ENCODE measurements at regions not wholly inside any gene's neighbourhood (a gene's known extent, or its start where the extent isn't known, plus 50 kb on each side); places are given as distances from the start of the nearest gene placed in this dataset.

DNA sequence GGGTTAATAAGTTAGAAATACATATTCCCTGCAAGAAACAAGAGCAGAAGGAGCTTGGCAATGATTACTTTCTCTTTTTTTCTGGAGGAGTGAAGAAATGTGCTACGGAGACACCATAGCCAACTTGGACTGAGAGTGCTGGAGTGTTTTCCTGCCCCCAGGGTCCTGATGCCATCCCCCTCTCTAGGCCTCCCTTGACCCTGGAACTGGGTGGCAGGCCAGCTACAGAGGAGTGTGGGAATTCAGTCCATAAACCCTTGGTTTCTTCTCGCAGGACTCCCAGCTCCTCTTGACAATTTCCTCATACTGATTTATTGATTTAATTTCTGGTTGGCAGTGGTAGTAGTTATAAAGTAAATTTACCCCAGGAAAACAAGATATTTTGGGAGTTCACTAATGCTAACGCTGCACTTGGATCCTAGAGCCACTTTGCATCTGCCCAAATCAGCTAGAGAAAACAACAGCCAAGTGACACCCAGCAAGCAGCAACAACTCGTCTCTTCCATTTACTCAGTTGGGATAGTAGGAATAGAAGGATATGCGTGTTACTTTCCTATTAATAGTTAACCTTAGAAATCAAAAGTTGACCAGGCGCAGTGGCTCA, 76.4 kb upstream of the CELF2 start:
- H3K9ac ChIP-seq (ENCODE audit: low read length in 5 of 5): peak overlapping the region in 1 of 5 donors; percentile 100
- H3K9me3 ChIP-seq (ENCODE audit: control insufficient read depth in 5 of 5, low read length in 5 of 5): peaks cover 0 to 11% (median 3%) of the 10 kb centered on the region in 5 donors
- no peak overlapping the region for H3K4me3 ChIP-seq (ENCODE audit: low read depth in 1 of 5, low read length in 5 of 5)
- no peaks in the 10 kb centered on the region for H3K36me3 ChIP-seq (ENCODE audit: control insufficient read depth in 5 of 5, insufficient read depth in 5 of 5, low read length in 5 of 5)
- peak overlapping the region; percentile 72 for H3K27ac ChIP-seq (ENCODE audit: low read depth, low read length)
- peaks cover 0 to 17% (median 14%) of the 10 kb centered on the region in 5 donors for H3K4me1 ChIP-seq (ENCODE audit: control insufficient read depth in 5 of 5, insufficient read depth in 5 of 5, low read length in 5 of 5)
- peaks cover 0 to 3% (median 0%) of the 10 kb centered on the region in 5 donors for H3K27me3 ChIP-seq (ENCODE audit: control insufficient read depth in 5 of 5, insufficient read depth in 4 of 5, low read length in 5 of 5)

DNA sequence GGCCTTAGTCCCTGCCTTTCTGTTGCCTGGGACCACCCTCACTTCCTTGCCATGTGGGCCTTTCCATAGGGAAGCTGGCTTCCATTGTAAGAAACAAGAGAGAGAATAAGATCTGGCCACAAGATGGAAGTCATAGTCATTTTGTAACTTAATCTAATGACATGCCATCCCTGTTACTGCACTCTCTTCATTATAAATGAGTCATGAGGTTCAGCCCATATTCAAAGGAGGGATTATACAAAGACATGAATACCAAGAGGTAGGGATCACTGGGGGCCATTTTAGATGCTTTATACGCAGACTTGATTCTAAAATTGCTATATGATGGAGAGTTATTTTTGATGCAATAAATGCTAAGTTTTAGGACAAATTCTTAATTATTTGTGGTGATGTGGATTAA, 75.2 kb upstream of the CELF2 start:
- Histone ChIP-seq H3K4me1 (ENCODE audit: control insufficient read depth in 5 of 5, insufficient read depth in 5 of 5, low read length in 5 of 5) (peaks cover 0 to 17% (median 14%) of the 10 kb centered on the region in 5 donors), H3K27me3 (ENCODE audit: control insufficient read depth in 5 of 5, insufficient read depth in 4 of 5, low read length in 5 of 5) (peaks cover 0 to 3% (median 0%) of the 10 kb centered on the region in 5 donors), H3K36me3 (ENCODE audit: control insufficient read depth in 5 of 5, insufficient read depth in 5 of 5, low read length in 5 of 5) (no peaks in the 10 kb centered on the region), H3K9me3 (ENCODE audit: control insufficient read depth in 5 of 5, low read length in 5 of 5) (peaks cover 0 to 11% (median 3%) of the 10 kb centered on the region in 5 donors), H3K27ac (ENCODE audit: low read depth, low read length) (no peak overlapping the region), H3K9ac (ENCODE audit: low read length in 5 of 5) (no peak overlapping the region), H3K4me3 (ENCODE audit: low read depth in 1 of 5, low read length in 5 of 5) (no peak overlapping the region)

DNA sequence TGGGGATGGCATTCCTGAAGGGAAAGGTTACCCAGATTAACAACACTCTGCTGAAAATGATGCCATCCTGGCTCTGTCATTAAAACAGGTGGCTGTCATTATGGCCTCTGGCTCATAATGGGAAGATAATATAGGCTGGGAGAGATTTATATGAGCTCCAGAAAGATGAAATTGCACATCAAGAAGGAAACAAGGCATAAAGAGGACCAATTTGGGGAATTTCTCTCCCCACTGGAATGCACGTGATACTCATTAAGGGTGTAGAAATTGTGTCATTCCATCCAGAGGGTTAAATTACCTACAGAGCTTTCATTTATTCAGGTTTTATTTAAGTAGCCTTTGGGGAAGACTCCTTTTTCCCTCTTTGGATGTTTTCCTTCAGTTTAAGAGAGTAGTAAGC, 71.6 kb upstream of the CELF2 start:
- H3K27ac ChIP-seq (ENCODE audit: low read depth, low read length): no peak overlapping the region
- peaks cover 0 to 7% (median 6%) of the 10 kb centered on the region in 5 donors for H3K4me1 ChIP-seq (ENCODE audit: control insufficient read depth in 5 of 5, insufficient read depth in 5 of 5, low read length in 5 of 5)
- H3K36me3 ChIP-seq (ENCODE audit: control insufficient read depth in 5 of 5, insufficient read depth in 5 of 5, low read length in 5 of 5): no peaks in the 10 kb centered on the region
- peaks cover 0 to 2% (median 0%) of the 10 kb centered on the region in 5 donors for H3K27me3 ChIP-seq (ENCODE audit: control insufficient read depth in 5 of 5, insufficient read depth in 4 of 5, low read length in 5 of 5)
- peaks cover 0 to 11% (median 2%) of the 10 kb centered on the region in 5 donors for H3K9me3 ChIP-seq (ENCODE audit: control insufficient read depth in 5 of 5, low read length in 5 of 5)
- no peak overlapping the region for H3K9ac ChIP-seq (ENCODE audit: low read length in 5 of 5)
- no peak overlapping the region for H3K4me3 ChIP-seq (ENCODE audit: low read depth in 1 of 5, low read length in 5 of 5)

DNA sequence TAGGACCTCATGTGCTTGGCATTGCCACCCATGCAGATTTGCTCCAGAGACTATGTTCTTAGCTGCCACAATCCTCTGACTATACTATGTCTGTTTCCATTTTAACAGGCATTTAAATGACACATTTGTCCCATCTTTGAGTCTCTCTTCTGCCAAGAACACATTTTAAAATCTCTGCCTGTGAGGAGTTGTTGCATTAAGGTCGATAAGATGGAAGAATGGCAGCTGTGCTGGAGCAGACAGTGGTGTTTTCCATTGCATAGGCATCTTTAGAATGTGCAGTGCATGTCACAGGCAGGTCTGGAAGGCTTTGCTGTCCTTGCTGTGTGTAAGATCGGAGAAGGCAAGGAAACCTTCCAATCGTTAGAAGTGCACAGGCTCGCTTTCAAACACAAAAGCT, 70.9 kb upstream of the CELF2 start:
- Histone ChIP-seq H3K9me3 (ENCODE audit: control insufficient read depth in 5 of 5, low read length in 5 of 5) (peaks cover 0 to 11% (median 0%) of the 10 kb centered on the region in 5 donors), H3K27me3 (ENCODE audit: control insufficient read depth in 5 of 5, insufficient read depth in 4 of 5, low read length in 5 of 5) (no peaks in the 10 kb centered on the region), H3K4me3 (ENCODE audit: low read depth in 1 of 5, low read length in 5 of 5) (no peak overlapping the region), H3K9ac (ENCODE audit: low read length in 5 of 5) (no peak overlapping the region), H3K36me3 (ENCODE audit: control insufficient read depth in 5 of 5, insufficient read depth in 5 of 5, low read length in 5 of 5) (no peaks in the 10 kb centered on the region), H3K4me1 (ENCODE audit: control insufficient read depth in 5 of 5, insufficient read depth in 5 of 5, low read length in 5 of 5) (no peaks in the 10 kb centered on the region), H3K27ac (ENCODE audit: low read depth, low read length) (no peak overlapping the region)

DNA sequence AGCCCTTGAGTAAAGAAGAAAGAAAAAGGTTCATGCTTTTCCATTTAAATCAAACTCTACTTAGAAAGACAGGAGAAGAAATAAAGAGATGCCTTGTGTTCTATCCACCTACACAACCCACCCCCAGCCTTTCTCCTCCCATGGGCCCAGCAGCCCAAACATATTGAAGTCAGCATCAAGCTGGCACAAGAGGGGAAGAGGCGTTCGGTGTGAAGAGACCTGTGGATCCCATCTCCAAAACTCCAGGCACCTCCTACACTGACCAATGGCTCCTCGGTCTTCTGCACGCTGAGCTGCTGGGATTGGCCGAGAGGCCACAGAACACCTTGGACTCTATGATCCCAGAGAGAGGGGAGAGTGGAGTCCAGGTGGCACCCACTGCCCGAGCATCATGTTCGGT, 66.0 kb upstream of the CELF2 start:
- no peaks in the 10 kb centered on the region for H3K36me3 ChIP-seq (ENCODE audit: control insufficient read depth in 5 of 5, insufficient read depth in 5 of 5, low read length in 5 of 5)
- H3K4me3 ChIP-seq (ENCODE audit: low read depth in 1 of 5, low read length in 5 of 5): no peak overlapping the region
- no peaks in the 10 kb centered on the region for H3K27me3 ChIP-seq (ENCODE audit: control insufficient read depth in 5 of 5, insufficient read depth in 4 of 5, low read length in 5 of 5)
- no peak overlapping the region for H3K9ac ChIP-seq (ENCODE audit: low read length in 5 of 5)
- no peaks in the 10 kb centered on the region for H3K9me3 ChIP-seq (ENCODE audit: control insufficient read depth in 5 of 5, low read length in 5 of 5)
- H3K27ac ChIP-seq (ENCODE audit: low read depth, low read length): no peak overlapping the region
- peaks cover 0 to 3% (median 0%) of the 10 kb centered on the region in 5 donors for H3K4me1 ChIP-seq (ENCODE audit: control insufficient read depth in 5 of 5, insufficient read depth in 5 of 5, low read length in 5 of 5)

GRCh38 chr10:10952800-10953199, 64.9 kb upstream of the CELF2 start:
- Histone ChIP-seq H3K4me1 (ENCODE audit: control insufficient read depth in 5 of 5, insufficient read depth in 5 of 5, low read length in 5 of 5) (peaks cover 0 to 6% (median 0%) of the 10 kb centered on the region in 5 donors), H3K9me3 (ENCODE audit: control insufficient read depth in 5 of 5, low read length in 5 of 5) (no peaks in the 10 kb centered on the region), H3K36me3 (ENCODE audit: control insufficient read depth in 5 of 5, insufficient read depth in 5 of 5, low read length in 5 of 5) (no peaks in the 10 kb centered on the region), H3K27me3 (ENCODE audit: control insufficient read depth in 5 of 5, insufficient read depth in 4 of 5, low read length in 5 of 5) (no peaks in the 10 kb centered on the region), H3K27ac (ENCODE audit: low read depth, low read length) (no peak overlapping the region), H3K4me3 (ENCODE audit: low read depth in 1 of 5, low read length in 5 of 5) (no peak overlapping the region), H3K9ac (ENCODE audit: low read length in 5 of 5) (no peak overlapping the region)

DNA sequence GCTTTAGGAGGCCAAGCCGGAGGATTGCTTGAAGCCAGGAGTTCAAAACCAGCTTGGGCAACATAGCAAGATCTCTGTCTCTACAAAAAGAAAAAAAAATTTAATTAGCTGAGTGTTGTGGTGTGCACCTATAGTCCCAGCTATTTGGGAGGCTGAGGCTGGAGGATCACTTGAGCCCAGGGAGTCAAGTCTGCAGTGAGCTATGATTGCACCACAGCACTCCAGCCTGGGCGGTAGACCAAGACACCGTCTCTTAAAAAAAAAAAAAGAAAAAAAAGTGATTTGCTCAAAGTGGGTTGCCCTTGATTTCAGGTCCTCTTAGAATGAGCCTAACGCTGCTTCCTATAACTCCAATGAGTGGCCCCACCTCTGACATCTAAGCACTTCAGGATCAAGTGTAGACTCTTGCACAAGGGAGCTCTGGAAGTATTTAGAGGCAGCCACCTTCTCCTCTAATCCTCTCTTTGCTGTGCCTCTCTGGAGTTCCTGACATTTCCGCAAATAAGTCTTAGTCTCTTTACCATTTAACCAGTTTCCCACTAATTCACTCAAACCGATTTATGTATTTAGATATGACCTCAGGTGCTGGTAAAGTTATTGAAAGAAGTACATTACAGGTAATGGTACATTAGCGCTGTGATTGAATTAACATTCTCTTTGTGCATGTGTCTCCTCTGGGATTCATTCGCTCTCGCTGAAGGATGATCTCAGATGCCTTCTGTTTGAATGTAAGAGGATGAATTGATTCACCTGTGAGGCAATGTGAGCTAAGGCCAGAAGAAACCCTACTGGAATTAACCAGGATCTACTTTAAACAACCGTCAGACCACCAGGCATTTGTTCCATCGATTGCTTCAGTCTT, 60.8 kb upstream of the CELF2 start:
- Histone ChIP-seq H3K9me3 (ENCODE audit: control insufficient read depth in 5 of 5, low read length in 5 of 5) (no peaks in the 10 kb centered on the region), H3K4me1 (ENCODE audit: control insufficient read depth in 5 of 5, insufficient read depth in 5 of 5, low read length in 5 of 5) (peaks cover 0 to 18% (median 4%) of the 10 kb centered on the region in 5 donors), H3K36me3 (ENCODE audit: control insufficient read depth in 5 of 5, insufficient read depth in 5 of 5, low read length in 5 of 5) (no peaks in the 10 kb centered on the region), H3K9ac (ENCODE audit: low read length in 5 of 5) (no peak overlapping the region), H3K4me3 (ENCODE audit: low read depth in 1 of 5, low read length in 5 of 5) (no peak overlapping the region), H3K27me3 (ENCODE audit: control insufficient read depth in 5 of 5, insufficient read depth in 4 of 5, low read length in 5 of 5) (no peaks in the 10 kb centered on the region), H3K27ac (ENCODE audit: low read depth, low read length) (no peak overlapping the region)

- Histone ChIP-seq H3K36me3 (ENCODE audit: control insufficient read depth in 5 of 5, insufficient read depth in 5 of 5, low read length in 5 of 5) (no peaks in the 10 kb centered on the region), H3K9ac (ENCODE audit: low read length in 5 of 5) (no peak overlapping the region), H3K27ac (ENCODE audit: low read depth, low read length) (peak overlapping the region; percentile 35), H3K9me3 (ENCODE audit: control insufficient read depth in 5 of 5, low read length in 5 of 5) (no peaks in the 10 kb centered on the region), H3K4me1 (ENCODE audit: control insufficient read depth in 5 of 5, insufficient read depth in 5 of 5, low read length in 5 of 5) (peaks cover 0 to 18% (median 4%) of the 10 kb centered on the region in 5 donors), H3K27me3 (ENCODE audit: control insufficient read depth in 5 of 5, insufficient read depth in 4 of 5, low read length in 5 of 5) (no peaks in the 10 kb centered on the region), H3K4me3 (ENCODE audit: low read depth in 1 of 5, low read length in 5 of 5) (no peak overlapping the region)
These were observed 59.6 kb upstream of the CELF2 start for GRCh38 chr10:10958041-10958440.

GRCh38 chr10:10959666-10960065, 58.0 kb upstream of the CELF2 start:
- Histone ChIP-seq H3K9me3 (ENCODE audit: control insufficient read depth in 5 of 5, low read length in 5 of 5) (no peaks in the 10 kb centered on the region), H3K27ac (ENCODE audit: low read depth, low read length) (no peak overlapping the region), H3K9ac (ENCODE audit: low read length in 5 of 5) (no peak overlapping the region), H3K4me3 (ENCODE audit: low read depth in 1 of 5, low read length in 5 of 5) (no peak overlapping the region), H3K27me3 (ENCODE audit: control insufficient read depth in 5 of 5, insufficient read depth in 4 of 5, low read length in 5 of 5) (no peaks in the 10 kb centered on the region), H3K36me3 (ENCODE audit: control insufficient read depth in 5 of 5, insufficient read depth in 5 of 5, low read length in 5 of 5) (no peaks in the 10 kb centered on the region), H3K4me1 (ENCODE audit: control insufficient read depth in 5 of 5, insufficient read depth in 5 of 5, low read length in 5 of 5) (peaks cover 0 to 18% (median 4%) of the 10 kb centered on the region in 5 donors)

GRCh38 chr10:10960534-10960933, 57.1 kb upstream of the CELF2 start:
- peaks cover 0 to 18% (median 4%) of the 10 kb centered on the region in 5 donors for H3K4me1 ChIP-seq (ENCODE audit: control insufficient read depth in 5 of 5, insufficient read depth in 5 of 5, low read length in 5 of 5)
- H3K36me3 ChIP-seq (ENCODE audit: control insufficient read depth in 5 of 5, insufficient read depth in 5 of 5, low read length in 5 of 5): no peaks in the 10 kb centered on the region
- H3K4me3 ChIP-seq (ENCODE audit: low read depth in 1 of 5, low read length in 5 of 5): no peak overlapping the region
- no peaks in the 10 kb centered on the region for H3K9me3 ChIP-seq (ENCODE audit: control insufficient read depth in 5 of 5, low read length in 5 of 5)
- H3K27ac ChIP-seq (ENCODE audit: low read depth, low read length): no peak overlapping the region
- no peaks in the 10 kb centered on the region for H3K27me3 ChIP-seq (ENCODE audit: control insufficient read depth in 5 of 5, insufficient read depth in 4 of 5, low read length in 5 of 5)
- H3K9ac ChIP-seq (ENCODE audit: low read length in 5 of 5): no peak overlapping the region
